ENCODE measurements at regions not wholly inside any gene's neighbourhood (a gene's known extent, or its start where the extent isn't known, plus 50 kb on each side); places are given as distances from the start of the nearest gene placed in this dataset.

DNA sequence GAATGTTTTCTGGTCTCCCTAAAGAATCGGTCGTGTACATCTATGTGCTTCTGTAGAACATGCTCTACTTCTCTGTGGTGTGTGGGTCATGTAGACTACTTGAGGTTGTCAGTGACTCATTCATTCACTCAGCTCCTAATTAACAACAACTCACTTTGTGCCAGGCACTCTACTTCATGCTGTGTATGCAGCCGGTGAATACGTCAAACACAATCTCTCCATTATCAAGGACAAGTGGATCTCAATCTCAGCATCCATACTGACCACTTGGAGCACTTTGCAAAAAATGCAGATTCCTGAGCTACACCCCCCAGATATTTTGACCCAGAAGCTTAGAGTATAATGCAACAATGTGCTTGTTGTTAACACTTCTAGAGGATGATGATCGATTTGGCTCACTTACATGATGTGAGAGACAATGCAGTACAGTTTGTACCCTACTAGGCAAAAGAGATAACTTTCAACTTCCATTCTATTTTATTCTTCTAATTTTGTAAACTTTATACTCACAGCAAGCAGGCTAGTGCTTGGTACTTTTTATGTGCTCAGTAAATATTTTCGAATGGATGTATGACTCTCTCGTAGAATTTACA, 508.6 kb upstream of the ADAMTS5 start:
- no peak for DNase-seq (ENCODE audit: low read depth in 4 of 4, low spot score in 2 of 4)

DNA sequence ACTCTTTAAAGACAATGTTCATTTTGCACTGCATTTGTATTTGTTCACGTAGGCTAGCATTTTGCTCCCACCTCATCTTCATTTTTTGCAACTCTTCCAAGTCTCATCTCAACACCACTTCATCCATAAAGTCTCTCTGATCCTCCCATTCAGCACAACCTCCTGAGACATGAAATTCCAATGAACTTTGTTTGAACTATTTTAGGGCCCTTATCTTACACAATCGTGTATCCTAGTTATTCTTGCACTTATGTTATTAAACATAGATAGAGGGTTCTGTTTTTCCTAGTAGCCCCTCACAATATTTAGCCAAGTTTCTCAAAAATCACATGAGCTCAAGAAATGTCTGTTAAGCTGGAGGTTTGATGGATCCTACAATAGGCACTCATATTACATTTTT, 500.5 kb upstream of the ADAMTS5 start:
- no peak for DNase-seq (ENCODE audit: low read depth in 4 of 4, low spot score in 2 of 4)

DNA sequence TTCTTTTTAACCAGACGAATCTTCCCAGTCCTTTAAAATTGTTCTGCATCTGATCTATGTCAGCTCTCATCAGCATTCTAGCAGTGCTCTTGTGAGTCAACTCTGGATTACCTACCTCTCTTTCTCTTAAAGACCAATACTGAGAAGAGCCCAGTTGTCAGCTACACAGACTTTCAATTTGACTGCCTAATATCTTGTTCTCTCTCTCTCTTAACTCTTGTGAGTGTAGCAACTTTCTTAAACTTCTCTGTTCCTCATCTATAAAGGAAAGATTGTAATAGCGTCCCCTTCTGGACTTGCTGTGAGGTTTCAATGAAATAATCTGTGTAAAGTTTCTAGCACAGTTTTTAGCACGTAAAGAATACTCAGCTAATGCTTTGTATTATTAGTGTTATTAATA, 499.3 kb upstream of the ADAMTS5 start:
- no peak for DNase-seq (ENCODE audit: low read depth in 4 of 4, low spot score in 2 of 4)

DNA sequence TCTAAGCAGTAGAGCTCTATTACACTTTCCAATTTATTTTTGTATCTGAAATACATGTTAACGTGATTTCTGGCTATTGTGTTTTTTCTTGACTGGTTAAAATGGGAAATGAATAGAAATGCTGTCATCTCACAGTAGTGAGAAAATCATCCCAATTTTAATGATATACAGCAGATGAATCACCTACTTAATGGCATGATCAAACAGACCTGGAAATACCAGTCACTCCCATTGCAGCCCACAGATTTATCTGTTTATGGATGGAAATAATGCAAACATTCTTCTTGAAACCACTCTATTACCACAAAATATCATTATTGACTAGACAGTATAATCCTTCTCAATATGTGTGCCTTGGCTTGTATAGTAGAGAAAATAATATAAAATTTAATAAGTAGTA, 497.8 kb upstream of the ADAMTS5 start:
- DNase-seq (ENCODE audit: low read depth in 4 of 4, low spot score in 2 of 4), result no peak

DNA sequence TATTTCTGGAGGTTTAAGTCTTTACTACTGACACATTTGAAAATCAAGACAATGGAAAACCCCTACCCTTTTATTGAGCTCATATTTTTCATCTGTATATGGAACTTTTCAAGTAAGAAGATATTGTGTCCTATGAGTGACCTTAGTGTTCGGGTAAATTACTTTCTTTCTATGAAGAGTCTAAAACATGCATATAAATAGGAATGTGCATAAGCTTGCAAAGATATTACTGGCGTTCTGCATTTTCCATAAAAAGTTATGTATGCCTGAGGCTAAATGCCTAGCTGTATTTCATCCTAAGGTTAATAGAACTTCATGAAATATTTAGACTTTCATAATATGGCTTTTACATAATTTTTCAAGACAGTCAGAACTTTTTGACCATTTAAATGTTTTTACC, 495.8 kb upstream of the ADAMTS5 start:
- no peak for DNase-seq (ENCODE audit: low read depth in 4 of 4, low spot score in 2 of 4)

DNA sequence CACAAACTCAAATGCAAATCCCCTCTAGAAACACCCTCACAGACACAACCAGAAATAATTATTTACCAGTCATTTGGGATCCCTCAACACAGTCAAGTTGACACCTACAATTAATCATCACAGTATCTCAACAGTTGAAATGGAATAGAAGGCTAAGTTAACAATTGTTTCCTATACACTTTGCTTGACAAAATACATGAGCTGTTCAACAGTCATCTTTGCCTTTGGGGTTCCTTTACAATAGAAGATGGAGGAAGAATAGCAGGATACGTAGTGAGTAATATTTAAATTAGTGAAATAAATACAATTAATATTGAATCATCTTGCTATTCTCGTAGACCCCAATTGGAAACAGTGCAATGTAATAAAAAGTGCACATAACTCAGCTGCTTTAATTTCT, 487.3 kb upstream of the ADAMTS5 start:
- no peak for DNase-seq (ENCODE audit: low read depth in 4 of 4, low spot score in 2 of 4)

DNA sequence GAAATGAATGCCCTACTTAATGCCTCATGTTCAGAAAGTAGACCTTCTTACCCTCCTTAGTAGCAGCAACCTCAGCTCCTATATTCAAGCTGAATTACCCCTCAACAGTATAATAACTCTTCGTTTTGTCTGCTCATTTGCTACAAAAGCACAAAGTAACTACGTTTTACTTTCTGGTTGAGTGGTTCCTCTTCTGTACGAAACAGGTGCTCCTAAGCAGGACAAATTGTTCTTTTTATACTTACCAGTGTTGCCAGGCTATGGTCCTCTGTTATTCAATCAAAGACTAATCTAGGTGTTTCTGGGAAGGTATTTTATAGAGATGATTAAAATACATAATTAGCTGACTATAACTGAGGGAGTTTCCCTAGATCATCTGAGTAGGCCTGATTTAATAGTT, 484.2 kb upstream of the ADAMTS5 start:
- DNase-seq (ENCODE audit: low read depth in 4 of 4, low spot score in 2 of 4), result no peak

DNA sequence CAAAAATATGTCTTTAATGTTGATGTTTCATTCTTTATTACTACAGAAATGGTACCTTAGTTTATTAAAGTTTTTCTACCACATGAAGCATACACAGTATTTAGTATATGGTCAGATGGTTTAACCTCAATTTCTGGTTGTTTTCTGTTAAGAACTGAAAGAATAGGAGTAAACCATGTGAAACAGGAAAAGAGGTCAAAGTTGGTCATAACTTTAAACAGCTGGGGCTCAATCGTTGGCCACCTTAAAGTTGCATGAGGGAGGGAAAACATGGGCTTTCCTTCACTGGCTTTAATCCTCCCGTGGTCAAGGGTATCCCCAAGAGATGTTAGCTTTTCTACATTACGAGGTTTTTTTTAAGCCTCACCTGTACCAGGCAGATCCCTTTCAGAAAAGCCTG, 483.3 kb upstream of the ADAMTS5 start:
- DNase-seq (ENCODE audit: low read depth in 4 of 4, low spot score in 2 of 4), result no peak

DNA sequence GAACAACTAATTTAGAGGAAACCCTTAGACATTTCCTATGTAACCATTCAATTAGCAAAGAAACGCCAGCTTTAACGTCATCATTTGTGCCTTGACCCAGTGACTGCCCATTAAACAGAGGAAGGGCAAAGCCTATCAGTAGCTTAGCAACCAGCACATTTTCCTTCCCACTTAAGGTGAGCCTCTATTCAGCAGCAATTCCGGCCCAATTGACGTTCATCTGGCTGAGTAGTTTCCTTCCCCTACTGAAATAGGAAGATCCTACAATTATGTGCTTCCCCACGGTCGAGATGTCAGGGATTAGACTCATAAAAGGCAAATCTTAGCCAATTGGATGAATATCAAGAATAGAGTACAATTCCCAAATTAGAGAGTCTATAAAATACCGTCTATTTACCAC, 482.1 kb upstream of the ADAMTS5 start:
- DNase-seq (ENCODE audit: low read depth in 4 of 4, low spot score in 2 of 4), result no peak

DNA sequence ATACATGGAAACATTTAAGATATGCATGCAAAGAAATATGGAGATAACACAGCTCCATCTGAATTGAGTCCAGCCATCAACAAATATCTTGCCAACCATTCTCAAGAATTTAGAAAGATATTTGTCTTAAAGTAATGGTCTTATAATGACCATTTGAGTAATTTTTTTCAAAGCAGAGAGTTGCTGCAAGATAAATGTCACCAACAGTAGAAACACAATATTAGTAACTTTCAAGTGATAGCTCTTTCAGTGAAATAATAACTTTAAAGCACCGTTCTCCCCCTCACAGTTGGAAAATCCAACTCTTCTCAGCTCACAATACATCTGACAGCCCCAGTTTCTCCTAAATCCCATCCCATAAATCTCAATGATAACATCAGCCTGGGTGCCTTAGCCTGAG, 481.0 kb upstream of the ADAMTS5 start:
- no peak for DNase-seq (ENCODE audit: low read depth in 4 of 4, low spot score in 2 of 4)

DNA sequence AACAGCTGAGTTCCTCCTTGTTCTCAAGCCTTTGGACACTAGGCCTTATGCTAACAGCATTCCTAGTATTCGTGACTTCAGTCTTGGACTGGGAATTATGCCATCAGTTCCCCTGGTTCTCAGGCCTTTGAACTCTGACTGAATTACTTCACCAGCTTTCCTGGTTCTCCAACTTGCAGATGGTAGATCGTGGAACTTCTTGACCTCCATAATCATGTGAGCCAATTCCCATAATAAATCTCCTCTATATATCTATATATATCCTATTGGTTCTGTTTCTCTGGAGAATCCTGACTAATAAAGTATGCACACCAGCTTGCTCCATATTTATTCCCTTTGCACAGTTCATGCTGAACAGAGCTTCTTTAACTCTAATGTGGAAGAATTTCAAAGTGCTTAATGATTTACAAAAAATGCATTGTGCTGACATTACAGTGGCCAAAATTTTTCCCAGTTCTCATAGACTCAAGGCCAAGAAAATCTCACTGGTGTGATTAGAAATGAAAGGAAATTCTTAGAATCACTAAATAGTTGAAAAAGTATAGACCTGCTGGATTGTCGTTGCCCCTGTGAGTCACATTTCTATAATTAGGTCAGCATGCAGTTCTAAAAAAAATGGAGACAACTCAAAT, 462.9 kb upstream of the ADAMTS5 start:
- DNase-seq (ENCODE audit: low read depth in 4 of 4, low spot score in 2 of 4), result no peak

DNA sequence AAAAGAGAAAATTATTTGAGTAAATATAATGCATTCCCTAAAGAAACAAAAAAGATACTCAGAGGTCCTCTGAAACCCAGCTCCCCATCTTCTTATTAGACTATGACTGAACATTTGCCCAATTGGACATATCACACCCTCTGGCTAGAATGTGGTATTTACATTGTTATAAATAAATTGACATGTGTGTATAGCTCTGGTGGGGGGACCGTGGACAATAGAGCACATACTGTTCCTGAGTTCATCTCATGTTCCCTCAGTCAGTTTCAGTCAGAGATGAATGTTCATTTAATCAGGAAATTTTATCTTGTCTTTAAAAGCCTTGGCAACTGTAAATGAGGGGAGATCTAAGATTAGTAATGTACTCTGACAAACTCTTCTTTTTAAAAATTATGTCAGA, 459.3 kb upstream of the ADAMTS5 start:
- DNase-seq (ENCODE audit: low read depth in 4 of 4, low spot score in 2 of 4), result no peak

DNA sequence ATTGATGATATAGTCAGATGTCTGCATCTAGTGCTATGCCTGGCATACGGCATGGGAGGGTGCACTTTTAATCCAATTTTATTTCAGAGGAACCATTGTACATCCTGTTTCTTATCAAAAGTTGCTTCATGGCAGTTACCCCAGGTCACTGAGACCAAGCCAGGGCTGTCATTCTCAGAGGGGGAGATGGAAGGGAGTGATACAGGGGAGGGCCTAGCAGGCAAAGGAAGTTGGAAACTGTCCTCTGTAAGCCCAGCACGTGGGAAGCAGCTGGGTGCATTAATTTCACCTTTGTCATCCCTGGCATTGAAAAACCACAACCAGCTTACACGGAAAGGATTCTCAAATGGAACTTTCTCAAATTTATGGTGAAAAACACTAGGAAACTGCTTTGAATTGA, 458.7 kb upstream of the ADAMTS5 start:
- DNase-seq (ENCODE audit: low read depth in 4 of 4, low spot score in 2 of 4), result no peak

DNA sequence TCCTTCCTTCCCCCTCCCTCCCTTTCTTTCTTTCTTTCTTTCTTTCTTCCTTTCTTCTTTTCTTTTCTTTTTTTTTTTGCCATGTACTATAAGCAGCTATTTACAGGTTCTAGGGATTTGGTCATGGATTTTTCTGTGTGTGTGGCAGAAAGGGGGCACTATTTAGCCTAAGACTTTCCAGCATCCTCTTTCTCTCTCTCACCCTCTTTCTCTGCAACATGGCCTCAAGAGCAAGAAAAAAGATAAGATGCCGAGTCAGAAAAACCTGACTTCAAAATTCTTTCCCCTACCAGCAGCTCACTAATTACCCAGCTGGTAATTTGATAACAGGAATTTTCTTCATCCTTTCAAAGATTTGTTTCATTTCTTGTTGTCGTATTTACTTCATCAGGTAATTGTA, 458.3 kb upstream of the ADAMTS5 start:
- no peak for DNase-seq (ENCODE audit: low read depth in 4 of 4, low spot score in 2 of 4)

DNA sequence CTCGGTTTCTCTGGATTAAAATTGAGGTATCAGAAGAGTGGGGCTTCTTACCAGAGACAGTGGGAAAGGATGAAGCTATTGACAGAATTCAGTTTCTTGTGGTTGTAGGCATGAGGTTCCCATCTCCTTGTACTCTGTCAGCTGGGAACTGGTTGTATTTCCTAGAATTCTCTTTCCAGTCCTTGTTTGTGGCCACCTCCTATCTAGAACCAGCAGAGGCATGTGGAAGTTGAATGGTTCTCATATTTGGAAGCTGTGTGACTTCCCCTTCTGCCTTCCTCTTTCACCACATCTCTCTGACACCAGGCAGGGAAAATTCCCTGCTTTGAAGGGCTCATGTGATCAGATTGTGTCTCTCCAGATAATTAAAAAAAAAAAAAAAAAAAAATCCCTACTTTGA, 457.7 kb upstream of the ADAMTS5 start:
- no peak for DNase-seq (ENCODE audit: low read depth in 4 of 4, low spot score in 2 of 4)

DNA sequence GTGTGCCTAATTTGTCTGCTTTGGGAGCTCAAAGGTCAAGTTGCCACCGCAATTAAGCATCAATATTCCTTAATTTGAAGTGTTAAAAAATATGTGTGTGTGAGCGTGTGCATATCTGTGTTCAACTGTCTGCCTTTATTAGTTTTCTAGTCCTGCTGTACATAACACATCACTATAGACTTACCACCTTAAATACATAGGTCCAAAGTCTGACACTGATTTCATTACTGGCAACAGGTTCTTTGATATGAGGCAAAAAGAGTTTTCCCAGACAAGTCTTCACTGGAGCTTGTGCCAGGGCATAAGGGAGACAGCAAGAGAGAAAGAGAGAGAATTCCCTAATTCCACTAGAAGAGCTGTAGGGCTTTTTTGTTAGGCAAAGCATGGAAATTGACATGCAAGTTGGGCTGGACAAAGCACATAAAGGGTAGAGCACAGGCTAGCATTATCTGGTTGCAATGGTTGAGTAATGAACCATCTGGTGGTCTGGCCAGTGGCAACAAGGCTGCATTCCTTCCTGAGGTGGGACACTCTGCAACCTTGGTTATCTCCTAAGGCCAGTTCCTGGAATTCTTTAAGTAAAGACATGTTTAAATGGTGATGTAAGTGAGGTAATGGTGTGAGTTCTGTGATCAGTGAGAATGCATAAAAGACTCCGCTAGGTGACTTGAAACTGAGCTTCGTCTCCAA, 457.2 kb upstream of the ADAMTS5 start:
- DNase-seq (ENCODE audit: low read depth in 4 of 4, low spot score in 2 of 4), result no peak

DNA sequence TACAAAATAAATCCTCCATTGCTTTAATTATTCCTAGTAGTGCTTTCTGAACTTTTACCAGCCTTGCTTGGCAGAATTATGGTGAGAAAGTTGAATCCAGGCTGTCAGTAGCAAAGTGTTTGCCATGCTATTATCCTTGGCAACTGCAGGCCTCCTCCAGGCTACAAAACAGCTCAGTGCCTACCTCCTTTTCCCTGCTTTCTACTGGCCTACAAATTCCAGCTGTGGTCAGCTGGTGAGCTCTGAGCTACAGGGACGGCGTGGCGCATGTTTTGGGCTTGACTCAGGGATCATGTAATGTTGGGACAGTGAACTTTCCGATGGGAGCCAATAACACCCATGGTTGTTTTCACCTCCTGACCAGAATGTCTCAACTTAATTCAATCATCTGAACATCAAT, 456.1 kb upstream of the ADAMTS5 start:
- DNase-seq (ENCODE audit: low read depth in 4 of 4, low spot score in 2 of 4), result no peak

DNA sequence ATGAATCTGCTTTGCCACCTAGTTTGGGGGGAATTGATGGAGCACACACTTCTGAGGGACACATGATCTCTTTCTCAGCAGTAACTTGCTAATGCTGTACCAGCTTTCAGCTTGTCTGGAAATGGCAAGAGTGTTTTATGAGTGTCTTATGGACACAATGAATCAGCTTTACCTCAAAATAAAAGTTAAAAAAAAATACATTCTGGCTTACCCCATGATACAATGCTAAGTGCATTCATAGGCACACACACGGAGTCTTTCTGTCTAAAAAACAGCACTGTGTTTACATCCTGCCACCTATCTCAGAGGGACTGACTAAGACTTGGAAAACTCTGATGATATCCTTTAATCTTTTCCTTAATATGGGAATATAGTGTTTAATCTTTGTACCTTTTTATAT, 455.5 kb upstream of the ADAMTS5 start:
- no peak for DNase-seq (ENCODE audit: low read depth in 4 of 4, low spot score in 2 of 4)

DNA sequence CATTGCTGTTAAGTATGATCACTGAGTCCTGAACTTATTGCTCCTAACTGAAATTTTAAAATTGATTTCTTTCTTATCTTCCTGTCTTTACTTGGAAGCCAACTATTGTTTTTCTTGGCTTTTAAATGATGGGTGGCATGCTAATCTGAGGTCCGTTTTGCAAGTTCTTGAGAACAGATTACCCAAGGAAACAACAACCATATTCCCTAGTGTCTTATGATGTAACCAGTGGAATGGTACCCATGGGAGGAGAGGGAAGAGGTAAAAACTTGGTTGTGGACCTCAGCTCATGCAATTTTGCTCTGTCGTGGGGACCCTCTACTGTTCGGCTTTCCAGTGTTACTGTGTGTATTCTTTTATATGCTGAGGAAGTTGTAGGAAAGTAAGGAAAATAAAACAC, 454.8 kb upstream of the ADAMTS5 start:
- no peak for DNase-seq (ENCODE audit: low read depth in 4 of 4, low spot score in 2 of 4)

DNA sequence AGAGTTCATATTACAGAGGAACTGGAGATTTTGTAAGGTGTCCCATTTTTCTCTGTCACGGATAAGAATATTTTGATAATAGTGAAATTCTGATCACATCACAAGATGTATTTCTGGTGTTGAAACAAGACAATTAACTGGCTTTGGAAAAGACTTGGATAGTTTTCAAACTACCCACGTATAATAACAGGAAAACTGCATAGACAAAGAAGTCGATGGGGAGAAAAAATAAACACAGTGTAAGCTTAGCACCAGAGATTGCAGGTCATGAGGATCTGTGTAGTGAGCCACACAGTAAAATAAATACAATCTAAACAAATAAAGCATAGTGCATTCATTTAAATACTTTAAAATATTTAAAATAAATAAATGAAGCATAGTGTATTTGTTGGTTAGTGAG, 452.3 kb upstream of the ADAMTS5 start:
- no peak for DNase-seq (ENCODE audit: low read depth in 4 of 4, low spot score in 2 of 4)

DNA sequence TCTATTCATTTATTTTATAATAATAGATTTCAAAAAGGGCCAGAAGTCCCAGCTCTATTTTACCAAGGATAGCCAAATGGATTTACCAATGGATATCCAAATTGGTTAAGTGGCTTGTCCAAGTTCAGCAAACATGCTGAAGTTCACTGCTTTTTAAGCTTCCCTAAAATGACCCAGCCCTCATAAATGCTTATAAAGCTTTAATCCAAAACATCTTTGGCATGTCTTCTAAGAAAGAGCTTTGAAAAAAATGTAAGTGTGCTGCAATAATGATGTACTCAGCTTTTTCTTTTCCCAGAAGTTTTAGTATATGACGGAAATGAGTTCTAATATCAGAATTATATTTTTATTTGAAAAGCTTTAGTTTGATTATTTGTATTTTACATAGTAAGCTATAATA, 451.5 kb upstream of the ADAMTS5 start:
- DNase-seq (ENCODE audit: low read depth in 4 of 4, low spot score in 2 of 4), result no peak

DNA sequence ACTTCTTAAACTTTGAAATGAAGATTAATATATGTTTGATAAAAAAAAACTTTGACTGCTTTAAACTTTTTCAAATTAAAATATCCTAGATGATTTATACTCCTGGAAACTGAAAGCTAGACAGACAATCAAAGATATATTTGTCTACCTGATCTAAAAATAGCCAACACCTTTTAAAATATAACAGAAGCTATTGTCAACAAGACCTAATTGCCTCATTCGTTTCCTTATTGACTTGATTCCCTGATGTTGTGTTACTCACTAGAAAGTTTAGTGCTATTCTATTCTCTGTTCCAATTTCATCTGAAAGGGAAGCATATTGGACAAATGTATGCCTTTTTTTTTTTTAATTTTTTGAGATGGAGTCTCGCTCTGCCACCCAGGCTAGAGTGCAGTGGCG, 445.6 kb upstream of the ADAMTS5 start:
- DNase-seq (ENCODE audit: low read depth in 4 of 4, low spot score in 2 of 4), result no peak

DNA sequence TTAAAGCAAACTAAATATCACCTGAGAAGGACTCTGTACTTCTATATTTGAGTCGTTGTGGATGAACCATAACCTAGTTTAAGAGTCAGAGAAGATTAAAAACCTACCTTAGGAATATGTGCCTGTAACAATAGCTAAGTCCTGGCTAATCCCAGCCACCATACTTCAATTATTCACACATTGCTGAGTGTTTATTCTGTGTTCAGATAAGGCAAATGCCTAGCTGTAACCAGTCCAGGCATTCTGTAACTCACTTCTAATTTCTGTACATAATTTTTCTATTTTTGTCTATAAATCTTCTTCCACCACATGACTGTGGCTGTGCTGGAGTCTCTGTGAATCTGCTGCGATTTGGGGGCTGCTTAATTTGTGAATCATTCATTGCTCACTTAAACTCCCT, 441.9 kb upstream of the ADAMTS5 start:
- DNase-seq (ENCODE audit: low read depth in 4 of 4, low spot score in 2 of 4), result no peak

Data from left renal cortex interstitium (tissue), 4 donors.